ENCODE measurements at regions not wholly inside any gene's neighbourhood (a gene's known extent, or its start where the extent isn't known, plus 50 kb on each side); places are given as distances from the start of the nearest gene placed in this dataset.
"Not testable (repeated sequence)": the region's sequence is repeated elsewhere in the genome, so short reads cannot be mapped to it uniquely, and the experiment has no call there.

DNA sequence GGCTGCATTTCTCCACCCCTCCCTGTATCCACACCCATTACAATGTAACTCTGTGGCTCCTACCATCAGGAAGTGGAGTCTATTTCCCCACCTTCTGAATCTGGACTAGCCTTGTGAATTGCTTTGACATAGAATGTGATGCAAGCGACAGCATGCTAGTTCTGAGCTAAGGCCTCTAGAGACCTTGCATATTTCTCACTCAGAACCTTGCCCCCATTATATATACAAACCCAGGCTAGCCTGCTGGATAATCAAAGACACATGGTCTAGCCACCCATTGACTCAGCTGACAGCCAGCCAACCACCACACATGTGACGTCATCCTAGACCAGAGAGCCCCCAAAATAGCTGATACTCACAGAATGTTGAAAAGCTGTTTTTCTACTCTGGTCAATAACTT lies 77.9 kb downstream of the CCDC71L start:
- peak; percentile 71 for DNase-seq (ENCODE audit: low read depth)
- H3K4me3 ChIP-seq (ENCODE audit: low read depth, low read length): no peak overlapping the region
- TF ChIP-seq, protein P1, sequence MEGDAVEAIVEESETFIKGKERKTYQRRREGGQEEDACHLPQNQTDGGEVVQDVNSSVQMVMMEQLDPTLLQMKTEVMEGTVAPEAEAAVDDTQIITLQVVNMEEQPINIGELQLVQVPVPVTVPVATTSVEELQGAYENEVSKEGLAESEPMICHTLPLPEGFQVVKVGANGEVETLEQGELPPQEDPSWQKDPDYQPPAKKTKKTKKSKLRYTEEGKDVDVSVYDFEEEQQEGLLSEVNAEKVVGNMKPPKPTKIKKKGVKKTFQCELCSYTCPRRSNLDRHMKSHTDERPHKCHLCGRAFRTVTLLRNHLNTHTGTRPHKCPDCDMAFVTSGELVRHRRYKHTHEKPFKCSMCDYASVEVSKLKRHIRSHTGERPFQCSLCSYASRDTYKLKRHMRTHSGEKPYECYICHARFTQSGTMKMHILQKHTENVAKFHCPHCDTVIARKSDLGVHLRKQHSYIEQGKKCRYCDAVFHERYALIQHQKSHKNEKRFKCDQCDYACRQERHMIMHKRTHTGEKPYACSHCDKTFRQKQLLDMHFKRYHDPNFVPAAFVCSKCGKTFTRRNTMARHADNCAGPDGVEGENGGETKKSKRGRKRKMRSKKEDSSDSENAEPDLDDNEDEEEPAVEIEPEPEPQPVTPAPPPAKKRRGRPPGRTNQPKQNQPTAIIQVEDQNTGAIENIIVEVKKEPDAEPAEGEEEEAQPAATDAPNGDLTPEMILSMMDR (conservative IDR thresholded peaks at IDR 0.05; ENCODE audit: low read depth, low read length): no peak

- no peak for DNase-seq (ENCODE audit: low read depth)
- H3K4me3 ChIP-seq (ENCODE audit: low read depth, low read length): no peak overlapping the region
- TF ChIP-seq, protein P1 (conservative IDR thresholded peaks at IDR 0.05; ENCODE audit: low read depth, low read length): no peak
Measured at GRCh38 chr7:106582365-106582764, 78.6 kb downstream of the CCDC71L start.

DNA sequence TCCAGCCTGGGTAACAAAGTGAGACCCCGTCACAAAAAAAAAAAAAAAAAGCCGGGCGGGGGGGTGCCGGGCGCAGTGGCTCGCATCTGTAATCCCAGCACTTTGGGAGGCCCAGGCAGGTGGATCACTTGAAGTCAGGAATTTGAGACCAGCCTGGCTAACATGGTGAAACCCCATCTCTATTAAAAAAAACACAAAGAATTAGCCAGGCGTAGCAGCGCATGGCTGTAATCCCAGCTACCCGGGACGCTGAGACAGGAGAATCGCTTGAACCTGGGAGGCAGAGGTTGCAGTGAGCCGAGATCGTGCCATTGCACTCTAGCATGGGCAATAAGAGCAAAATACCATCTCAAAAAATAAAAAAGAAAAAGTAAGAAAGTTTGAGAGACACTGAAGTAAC lies 81.9 kb downstream of the CCDC71L start:
- DNase-seq (ENCODE audit: low read depth); H3K4me3 ChIP-seq (ENCODE audit: low read depth, low read length): not testable (repeated sequence)

GRCh38 chr7:106575138-106575823 lies 85.7 kb downstream of the CCDC71L start:
- TF ChIP-seq, protein P1 (conservative IDR thresholded peaks at IDR 0.05; ENCODE audit: low read depth, low read length): no peak
- DNase-seq (ENCODE audit: low read depth): no peak
- no peak overlapping the region for H3K4me3 ChIP-seq (ENCODE audit: low read depth, low read length)

- TF ChIP-seq, protein P1 (conservative IDR thresholded peaks at IDR 0.05; ENCODE audit: low read depth, low read length): no peak
- no peak overlapping the region for H3K4me3 ChIP-seq (ENCODE audit: low read depth, low read length)
- DNase-seq (ENCODE audit: low read depth): no peak
Measured at GRCh38 chr7:106573738-106574137, 87.2 kb downstream of the CCDC71L start.

DNA sequence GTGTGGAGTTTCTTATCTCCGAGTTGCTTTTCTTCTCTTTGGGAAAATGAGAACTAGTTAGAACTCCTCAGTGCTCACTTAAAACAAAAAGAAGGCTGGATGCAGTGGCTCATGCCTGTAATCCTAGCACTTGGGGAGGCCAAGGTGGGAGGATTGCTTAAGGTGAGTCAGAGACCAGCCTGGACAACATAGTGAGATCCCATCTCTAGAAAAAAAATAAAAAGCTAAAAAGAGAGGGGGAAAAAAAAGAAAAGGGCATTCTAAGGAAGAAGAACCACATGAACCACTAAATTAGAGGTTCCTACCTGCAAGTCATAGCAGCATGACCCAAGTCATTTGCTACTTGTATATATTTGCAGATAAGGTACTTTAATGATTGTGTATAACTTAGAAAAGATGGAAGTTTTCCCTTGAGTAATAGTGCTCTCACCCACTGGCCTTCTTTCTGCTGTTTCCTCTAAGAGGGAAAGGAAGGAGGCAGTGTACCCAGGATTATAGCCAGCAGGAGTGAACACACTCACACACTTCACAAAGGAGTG lies 87.8 kb downstream of the CCDC71L start:
- TF ChIP-seq, protein P1 (conservative IDR thresholded peaks at IDR 0.05; ENCODE audit: low read depth, low read length): no peak
- DNase-seq (ENCODE audit: low read depth): no peak
- H3K4me3 ChIP-seq (ENCODE audit: low read depth, low read length): no peak overlapping the region

DNA sequence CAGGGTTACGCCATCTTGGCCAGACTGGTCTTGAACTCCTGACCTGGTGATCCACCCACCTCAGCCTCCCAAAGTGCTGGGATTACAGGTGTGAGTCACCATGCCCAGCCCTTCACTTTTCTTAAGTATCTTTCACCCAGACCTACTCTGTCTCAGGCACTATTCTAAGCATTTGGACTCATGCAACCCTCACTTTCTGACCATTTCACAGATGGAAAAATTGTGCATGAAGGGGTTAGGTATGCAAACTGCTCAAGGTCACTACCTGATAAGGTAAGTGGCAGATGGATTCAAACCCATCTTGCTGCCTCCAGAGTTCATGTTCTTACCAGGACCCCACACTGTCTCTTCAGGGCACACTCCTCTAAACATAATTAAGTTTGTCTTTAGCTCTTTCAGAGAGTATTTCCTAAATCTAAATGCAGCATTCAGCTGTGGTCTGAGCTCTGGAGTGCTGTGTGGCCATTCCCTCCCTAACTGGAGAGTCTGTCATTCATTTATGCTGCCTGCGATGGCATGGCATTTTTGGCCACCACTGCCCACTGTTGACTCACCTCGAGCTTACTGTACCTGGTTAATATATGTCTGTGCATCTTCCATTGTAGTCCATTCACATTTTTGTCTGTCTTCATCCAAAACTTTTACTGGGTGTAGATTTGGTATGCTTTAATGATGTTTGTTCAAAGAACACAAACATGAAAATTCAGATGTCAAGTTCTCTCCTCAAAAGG lies 88.4 kb downstream of the CCDC71L start:
- TF ChIP-seq, protein P1 (conservative IDR thresholded peaks at IDR 0.05; ENCODE audit: low read depth, low read length): no peak
- no peak for DNase-seq (ENCODE audit: low read depth)
- H3K4me3 ChIP-seq (ENCODE audit: low read depth, low read length): no peak overlapping the region
